ENCODE measurements at regions not wholly inside any gene's neighbourhood (a gene's known extent, or its start where the extent isn't known, plus 50 kb on each side); places are given as distances from the start of the nearest gene placed in this dataset.
"Not testable (repeated sequence)": the region's sequence is repeated elsewhere in the genome, so short reads cannot be mapped to it uniquely, and the experiment has no call there.

GRCh38 chr9:85847782-85848181 is 93.2 kb upstream of the NAA35 start:
- H3K9ac ChIP-seq (ENCODE audit: low read length); H3K4me1 ChIP-seq (ENCODE audit: insufficient read depth, low read length); H3K9me3 ChIP-seq (ENCODE audit: low read length); H3K27ac ChIP-seq (ENCODE audit: low read depth, low read length); H3K4me3 ChIP-seq (ENCODE audit: low read depth in 1 of 2, low read length in 2 of 2); H3K27me3 ChIP-seq (ENCODE audit: control insufficient read depth in 1 of 2, insufficient read depth in 2 of 2, low read length in 2 of 2); H3K36me3 ChIP-seq (ENCODE audit: insufficient read depth, low read length): not testable (repeated sequence)

GRCh38 chr9:85858056-85858750 is 82.7 kb upstream of the NAA35 start:
- no peak overlapping the region for H3K9ac ChIP-seq (ENCODE audit: low read length)

DNA sequence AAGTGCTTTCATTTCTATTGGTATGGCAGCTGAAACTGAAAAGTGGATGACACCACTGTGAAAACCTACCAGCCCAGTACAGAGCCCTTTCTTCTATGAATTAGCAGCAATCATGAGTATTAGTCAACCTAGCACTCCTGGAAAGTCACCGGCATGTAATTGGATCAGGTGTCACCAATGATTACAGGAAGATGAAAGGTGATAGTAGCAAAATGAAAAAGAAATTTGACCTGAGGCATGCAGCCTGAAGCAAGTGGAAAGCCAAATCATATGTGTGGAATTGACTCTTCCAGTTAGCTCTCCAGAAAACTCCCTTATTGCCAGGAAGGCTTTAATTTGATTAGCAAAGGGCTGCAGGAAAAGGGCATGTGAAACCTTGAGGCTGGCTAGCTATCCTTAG is 81.2 kb upstream of the NAA35 start:
- H3K4me1 ChIP-seq (ENCODE audit: insufficient read depth, low read length) = no peaks in the 10 kb centered on the region
- no peaks in the 10 kb centered on the region for H3K36me3 ChIP-seq (ENCODE audit: insufficient read depth, low read length)
- no peak overlapping the region for H3K27ac ChIP-seq (ENCODE audit: low read depth, low read length)
- no peak overlapping the region for H3K4me3 ChIP-seq (ENCODE audit: low read depth in 1 of 2, low read length in 2 of 2)
- H3K9me3 ChIP-seq (ENCODE audit: low read length) = no peaks in the 10 kb centered on the region
- no peak overlapping the region for H3K9ac ChIP-seq (ENCODE audit: low read length)
- H3K27me3 ChIP-seq (ENCODE audit: control insufficient read depth in 1 of 2, insufficient read depth in 2 of 2, low read length in 2 of 2) = no peaks in the 10 kb centered on the region

More at GRCh38 chr9:85858056-85858750, 82.7 kb upstream of the NAA35 start:
- H3K27me3 ChIP-seq (ENCODE audit: control insufficient read depth in 1 of 2, insufficient read depth in 2 of 2, low read length in 2 of 2) = no peaks in the 10 kb centered on the region
- no peaks in the 10 kb centered on the region for H3K9me3 ChIP-seq (ENCODE audit: low read length)
- H3K36me3 ChIP-seq (ENCODE audit: insufficient read depth, low read length) = no peaks in the 10 kb centered on the region
- H3K4me1 ChIP-seq (ENCODE audit: insufficient read depth, low read length) = no peaks in the 10 kb centered on the region
- no peak overlapping the region for H3K27ac ChIP-seq (ENCODE audit: low read depth, low read length)
- H3K4me3 ChIP-seq (ENCODE audit: low read depth in 1 of 2, low read length in 2 of 2) = no peak overlapping the region

GRCh38 chr9:85861882-85862281 is 79.1 kb upstream of the NAA35 start:
- not testable (repeated sequence) for H3K27me3 ChIP-seq (ENCODE audit: control insufficient read depth in 1 of 2, insufficient read depth in 2 of 2, low read length in 2 of 2); H3K4me3 ChIP-seq (ENCODE audit: low read depth in 1 of 2, low read length in 2 of 2); H3K9me3 ChIP-seq (ENCODE audit: low read length); H3K9ac ChIP-seq (ENCODE audit: low read length); H3K27ac ChIP-seq (ENCODE audit: low read depth, low read length); H3K36me3 ChIP-seq (ENCODE audit: insufficient read depth, low read length); H3K4me1 ChIP-seq (ENCODE audit: insufficient read depth, low read length)

DNA sequence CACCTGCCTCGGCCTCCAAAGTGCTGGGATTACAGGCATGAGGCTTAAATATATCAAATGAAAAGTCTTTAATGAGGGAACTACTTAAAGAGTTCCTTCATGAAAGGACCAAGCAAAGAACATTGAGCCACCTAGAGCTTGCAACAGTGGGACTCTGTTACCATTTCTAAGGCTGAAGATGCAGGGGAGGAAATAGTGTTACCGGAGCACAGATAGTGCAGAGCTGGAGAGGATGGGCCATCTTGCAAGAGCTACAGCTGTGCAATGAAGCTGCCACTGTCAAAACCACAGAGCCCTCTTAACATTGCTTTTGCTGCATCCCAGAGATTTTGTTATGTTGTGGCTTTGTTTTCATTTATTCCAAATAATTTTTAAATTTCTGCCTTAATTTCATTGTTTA is 77.1 kb upstream of the NAA35 start:
- H3K4me1 ChIP-seq (ENCODE audit: insufficient read depth, low read length) = no peaks in the 10 kb centered on the region
- no peak overlapping the region for H3K9ac ChIP-seq (ENCODE audit: low read length)
- no peaks in the 10 kb centered on the region for H3K9me3 ChIP-seq (ENCODE audit: low read length)
- H3K36me3 ChIP-seq (ENCODE audit: insufficient read depth, low read length) = no peaks in the 10 kb centered on the region
- no peak overlapping the region for H3K27ac ChIP-seq (ENCODE audit: low read depth, low read length)
- H3K4me3 ChIP-seq (ENCODE audit: low read depth in 1 of 2, low read length in 2 of 2) = no peak overlapping the region
- H3K27me3 ChIP-seq (ENCODE audit: control insufficient read depth in 1 of 2, insufficient read depth in 2 of 2, low read length in 2 of 2) = no peaks in the 10 kb centered on the region

- peaks cover 2% of the 10 kb centered on the region for H3K4me1 ChIP-seq (ENCODE audit: insufficient read depth, low read length)
- H3K36me3 ChIP-seq (ENCODE audit: insufficient read depth, low read length) = no peaks in the 10 kb centered on the region
- no peak overlapping the region for H3K27ac ChIP-seq (ENCODE audit: low read depth, low read length)
- H3K9me3 ChIP-seq (ENCODE audit: low read length) = no peaks in the 10 kb centered on the region
- no peak overlapping the region for H3K9ac ChIP-seq (ENCODE audit: low read length)
- no peak overlapping the region for H3K4me3 ChIP-seq (ENCODE audit: low read depth in 1 of 2, low read length in 2 of 2)
- H3K27me3 ChIP-seq (ENCODE audit: control insufficient read depth in 1 of 2, insufficient read depth in 2 of 2, low read length in 2 of 2) = no peaks in the 10 kb centered on the region
Measured at GRCh38 chr9:85871008-85871407, 69.9 kb upstream of the NAA35 start.

- H3K9me3 ChIP-seq (ENCODE audit: low read length); H3K36me3 ChIP-seq (ENCODE audit: insufficient read depth, low read length); H3K4me1 ChIP-seq (ENCODE audit: insufficient read depth, low read length); H3K4me3 ChIP-seq (ENCODE audit: low read depth in 1 of 2, low read length in 2 of 2); H3K9ac ChIP-seq (ENCODE audit: low read length); H3K27me3 ChIP-seq (ENCODE audit: control insufficient read depth in 1 of 2, insufficient read depth in 2 of 2, low read length in 2 of 2); H3K27ac ChIP-seq (ENCODE audit: low read depth, low read length): not testable (repeated sequence)
Measured at GRCh38 chr9:85871683-85872082, 69.3 kb upstream of the NAA35 start.

- H3K4me3 ChIP-seq (ENCODE audit: low read depth in 1 of 2, low read length in 2 of 2) = no peak overlapping the region
- no peak overlapping the region for H3K27ac ChIP-seq (ENCODE audit: low read depth, low read length)
- peaks cover 13% of the 10 kb centered on the region for H3K4me1 ChIP-seq (ENCODE audit: insufficient read depth, low read length)
- no peaks in the 10 kb centered on the region for H3K36me3 ChIP-seq (ENCODE audit: insufficient read depth, low read length)
- H3K27me3 ChIP-seq (ENCODE audit: control insufficient read depth in 1 of 2, insufficient read depth in 2 of 2, low read length in 2 of 2) = no peaks in the 10 kb centered on the region
- no peak overlapping the region for H3K9ac ChIP-seq (ENCODE audit: low read length)
- no peaks in the 10 kb centered on the region for H3K9me3 ChIP-seq (ENCODE audit: low read length)
Measured at GRCh38 chr9:85872463-85872862, 68.5 kb upstream of the NAA35 start.

GRCh38 chr9:85876628-85877027 is 64.3 kb upstream of the NAA35 start:
- Histone ChIP-seq H3K4me1 (ENCODE audit: insufficient read depth, low read length) (peaks cover 13% of the 10 kb centered on the region), H3K27ac (ENCODE audit: low read depth, low read length) (peak overlapping the region; percentile 25), H3K9me3 (ENCODE audit: low read length) (no peaks in the 10 kb centered on the region), H3K9ac (ENCODE audit: low read length) (no peak overlapping the region), H3K4me3 (ENCODE audit: low read depth in 1 of 2, low read length in 2 of 2) (no peak overlapping the region), H3K36me3 (ENCODE audit: insufficient read depth, low read length) (no peaks in the 10 kb centered on the region), H3K27me3 (ENCODE audit: control insufficient read depth in 1 of 2, insufficient read depth in 2 of 2, low read length in 2 of 2) (no peaks in the 10 kb centered on the region)

DNA sequence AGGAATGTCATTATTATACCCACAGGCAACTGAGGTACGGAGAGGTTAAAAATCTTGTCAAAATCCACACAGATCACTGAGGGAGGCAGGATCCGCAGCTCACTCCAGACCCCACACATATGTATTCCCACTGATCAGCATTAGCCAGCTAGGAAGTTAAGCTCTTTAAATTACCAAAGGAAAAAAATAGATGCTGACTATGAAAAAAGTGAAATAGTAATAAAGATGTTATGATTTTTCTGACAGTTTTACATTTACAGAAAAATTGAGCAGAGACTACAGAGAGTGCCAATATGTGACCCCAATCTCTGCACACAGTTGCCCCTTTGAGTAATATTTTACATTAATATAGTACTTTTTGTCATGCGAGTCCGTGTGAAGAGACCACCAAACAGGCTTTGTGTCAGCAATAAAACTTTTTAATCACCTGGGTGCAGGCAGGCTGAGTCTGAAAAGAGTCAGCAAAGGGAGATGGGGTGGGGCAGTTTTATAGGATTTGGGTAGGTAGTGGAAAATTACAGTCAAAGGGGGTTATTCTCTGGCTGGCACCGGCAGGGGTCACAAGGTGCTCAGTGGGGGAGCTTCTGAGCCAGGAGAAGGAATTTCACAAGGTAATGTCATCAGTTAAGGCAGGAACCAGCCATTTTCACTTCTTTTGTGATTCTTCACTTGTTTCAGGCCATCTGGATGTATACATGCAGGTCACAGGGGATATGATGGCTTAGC is 61.9 kb upstream of the NAA35 start:
- not testable (repeated sequence) for H3K9ac ChIP-seq (ENCODE audit: low read length); H3K9me3 ChIP-seq (ENCODE audit: low read length); H3K36me3 ChIP-seq (ENCODE audit: insufficient read depth, low read length); H3K27ac ChIP-seq (ENCODE audit: low read depth, low read length); H3K4me3 ChIP-seq (ENCODE audit: low read depth in 1 of 2, low read length in 2 of 2); H3K27me3 ChIP-seq (ENCODE audit: control insufficient read depth in 1 of 2, insufficient read depth in 2 of 2, low read length in 2 of 2)
- peaks cover 13% of the 10 kb centered on the region for H3K4me1 ChIP-seq (ENCODE audit: insufficient read depth, low read length)

- H3K4me1 ChIP-seq (ENCODE audit: insufficient read depth, low read length) = peaks cover 13% of the 10 kb centered on the region
- H3K4me3 ChIP-seq (ENCODE audit: low read depth in 1 of 2, low read length in 2 of 2); H3K9me3 ChIP-seq (ENCODE audit: low read length); H3K36me3 ChIP-seq (ENCODE audit: insufficient read depth, low read length); H3K27ac ChIP-seq (ENCODE audit: low read depth, low read length); H3K9ac ChIP-seq (ENCODE audit: low read length); H3K27me3 ChIP-seq (ENCODE audit: control insufficient read depth in 1 of 2, insufficient read depth in 2 of 2, low read length in 2 of 2): not testable (repeated sequence)
Measured at GRCh38 chr9:85880507-85880906, 60.4 kb upstream of the NAA35 start.

- no peaks in the 10 kb centered on the region for H3K9me3 ChIP-seq (ENCODE audit: low read length)
- no peaks in the 10 kb centered on the region for H3K27me3 ChIP-seq (ENCODE audit: control insufficient read depth in 1 of 2, insufficient read depth in 2 of 2, low read length in 2 of 2)
- H3K27ac ChIP-seq (ENCODE audit: low read depth, low read length) = no peak overlapping the region
- H3K9ac ChIP-seq (ENCODE audit: low read length) = no peak overlapping the region
- H3K4me1 ChIP-seq (ENCODE audit: insufficient read depth, low read length) = no peaks in the 10 kb centered on the region
- no peak overlapping the region for H3K4me3 ChIP-seq (ENCODE audit: low read depth in 1 of 2, low read length in 2 of 2)
- no peaks in the 10 kb centered on the region for H3K36me3 ChIP-seq (ENCODE audit: insufficient read depth, low read length)
Measured at GRCh38 chr9:85884256-85884655, 56.7 kb upstream of the NAA35 start.

All from muscle layer of colon (tissue), 2 donors.